ENCODE measurements at regions not wholly inside any gene's neighbourhood (a gene's known extent, or its start where the extent isn't known, plus 50 kb on each side); places are given as distances from the start of the nearest gene placed in this dataset.

GRCh38 chrX:107552930-107553329, 75.4 kb upstream of the PRPS1 start:
- WGBS: 71% methylated on average over 1 of the region's 1 CpG
- Histone ChIP-seq H3K27ac (no peak overlapping the region), H3K27me3 (no peaks in the 10 kb centered on the region), H3K4me1 (no peaks in the 10 kb centered on the region), H3K4me3 (no peak overlapping the region), H3K9me3 (no peaks in the 10 kb centered on the region), H3K36me3 (no peaks in the 10 kb centered on the region)
- DNase-seq (ENCODE audit: low spot score in 2 of 2): no peak
- TF ChIP-seq EP300 (IDR thresholded peaks at IDR 0.05) (no peak), POLR2A (IDR thresholded peaks at IDR 0.05) (no peak), POLR2AphosphoS5 (IDR thresholded peaks at IDR 0.05) (no peak)
- TF ChIP-seq, protein P1, sequence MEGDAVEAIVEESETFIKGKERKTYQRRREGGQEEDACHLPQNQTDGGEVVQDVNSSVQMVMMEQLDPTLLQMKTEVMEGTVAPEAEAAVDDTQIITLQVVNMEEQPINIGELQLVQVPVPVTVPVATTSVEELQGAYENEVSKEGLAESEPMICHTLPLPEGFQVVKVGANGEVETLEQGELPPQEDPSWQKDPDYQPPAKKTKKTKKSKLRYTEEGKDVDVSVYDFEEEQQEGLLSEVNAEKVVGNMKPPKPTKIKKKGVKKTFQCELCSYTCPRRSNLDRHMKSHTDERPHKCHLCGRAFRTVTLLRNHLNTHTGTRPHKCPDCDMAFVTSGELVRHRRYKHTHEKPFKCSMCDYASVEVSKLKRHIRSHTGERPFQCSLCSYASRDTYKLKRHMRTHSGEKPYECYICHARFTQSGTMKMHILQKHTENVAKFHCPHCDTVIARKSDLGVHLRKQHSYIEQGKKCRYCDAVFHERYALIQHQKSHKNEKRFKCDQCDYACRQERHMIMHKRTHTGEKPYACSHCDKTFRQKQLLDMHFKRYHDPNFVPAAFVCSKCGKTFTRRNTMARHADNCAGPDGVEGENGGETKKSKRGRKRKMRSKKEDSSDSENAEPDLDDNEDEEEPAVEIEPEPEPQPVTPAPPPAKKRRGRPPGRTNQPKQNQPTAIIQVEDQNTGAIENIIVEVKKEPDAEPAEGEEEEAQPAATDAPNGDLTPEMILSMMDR (IDR thresholded peaks at IDR 0.05): no peak

DNA sequence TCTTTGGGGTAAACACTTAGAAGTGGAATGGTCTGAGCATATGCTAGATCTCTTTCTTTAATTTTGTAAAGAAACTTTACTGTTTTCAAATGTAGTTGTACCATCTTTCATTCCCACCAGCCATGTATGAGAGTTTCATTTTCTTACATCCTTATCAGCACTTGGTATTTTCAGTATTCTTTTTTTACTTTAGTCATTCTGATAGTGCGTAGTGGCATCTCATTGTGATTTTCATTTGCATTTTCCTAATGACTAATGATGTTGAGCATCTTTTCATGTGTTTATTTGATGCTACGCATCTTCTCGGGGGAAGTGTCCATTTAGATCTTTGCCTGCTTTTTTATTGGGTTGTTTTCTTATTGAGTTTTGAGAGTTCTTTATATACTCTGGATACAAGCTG, 71.3 kb upstream of the PRPS1 start:
- no peak for DNase-seq (ENCODE audit: low spot score in 2 of 2)

GRCh38 chrX:107559506-107559905, 68.8 kb upstream of the PRPS1 start:
- no peak overlapping the region for H3K4me3 ChIP-seq
- H3K27ac ChIP-seq: no peak overlapping the region
- no peaks in the 10 kb centered on the region for H3K27me3 ChIP-seq
- DNase-seq (ENCODE audit: low spot score in 2 of 2): no peak
- TF ChIP-seq POLR2A (IDR thresholded peaks at IDR 0.05) (no peak), POLR2AphosphoS5 (IDR thresholded peaks at IDR 0.05) (no peak), EP300 (IDR thresholded peaks at IDR 0.05) (no peak)
- TF ChIP-seq, protein P1 (IDR thresholded peaks at IDR 0.05): no peak
- no peaks in the 10 kb centered on the region for H3K9me3 ChIP-seq
- no peaks in the 10 kb centered on the region for H3K36me3 ChIP-seq
- no peaks in the 10 kb centered on the region for H3K4me1 ChIP-seq

More for the DNA sequence above, 71.3 kb upstream of the PRPS1 start:
- WGBS: 93% methylated on average over 3 of the region's 3 CpGs
- Histone ChIP-seq H3K9me3 (no peaks in the 10 kb centered on the region), H3K4me3 (no peak overlapping the region), H3K4me1 (no peaks in the 10 kb centered on the region), H3K36me3 (no peaks in the 10 kb centered on the region), H3K27me3 (no peaks in the 10 kb centered on the region), H3K27ac (no peak overlapping the region)
- TF ChIP-seq POLR2A (IDR thresholded peaks at IDR 0.05) (no peak), EP300 (IDR thresholded peaks at IDR 0.05) (no peak), POLR2AphosphoS5 (IDR thresholded peaks at IDR 0.05) (no peak)
- TF ChIP-seq, protein P1 (IDR thresholded peaks at IDR 0.05): no peak

GRCh38 chrX:107560041-107560440, 68.3 kb upstream of the PRPS1 start:
- no peak for DNase-seq (ENCODE audit: low spot score in 2 of 2)
- Histone ChIP-seq H3K36me3 (no peaks in the 10 kb centered on the region), H3K4me1 (no peaks in the 10 kb centered on the region), H3K27me3 (no peaks in the 10 kb centered on the region), H3K4me3 (no peak overlapping the region), H3K27ac (no peak overlapping the region), H3K9me3 (no peaks in the 10 kb centered on the region)
- WGBS: 92% methylated on average over 10 of the region's 10 CpGs
- no peak for TF ChIP-seq EP300 (IDR thresholded peaks at IDR 0.05)

GRCh38 chrX:107560980-107561379, 67.3 kb upstream of the PRPS1 start:
- DNase-seq (ENCODE audit: low spot score in 2 of 2): no peak
- 85% methylated on average over 3 of the region's 4 CpGs for WGBS
- Histone ChIP-seq H3K4me1 (no peaks in the 10 kb centered on the region), H3K36me3 (no peaks in the 10 kb centered on the region), H3K9me3 (no peaks in the 10 kb centered on the region), H3K4me3 (no peak overlapping the region), H3K27me3 (no peaks in the 10 kb centered on the region), H3K27ac (no peak overlapping the region)
- TF ChIP-seq POLR2A (IDR thresholded peaks at IDR 0.05): no peak
- no peak for TF ChIP-seq POLR2AphosphoS5 (IDR thresholded peaks at IDR 0.05)
- TF ChIP-seq, protein P1 (IDR thresholded peaks at IDR 0.05): no peak
- TF ChIP-seq EP300 (IDR thresholded peaks at IDR 0.05): no peak
